Heart right ventricle (tissue), 16 donors: ENCODE measurements at regions not wholly inside any gene's neighbourhood (a gene's known extent, or its start where the extent isn't known, plus 50 kb on each side); places are given as distances from the start of the nearest gene placed in this dataset.
"Not testable (repeated sequence)": the region's sequence is repeated elsewhere in the genome, so short reads cannot be mapped to it uniquely, and the experiment has no call there.

ENCODE experiments used
- ATAC-seq, 8 donors: fragments of 200-7000 bp; cut with Tn5 transposase; one replicate each; pipeline ENCODE4 v1.9.1; 2020; ENCODE audit warnings: mild to moderate bottlenecking in 8 of 8, moderate library complexity in 8 of 8, moderate number of reproducible peaks in 1 of 8
- DNase-seq, 2 donors: peaks; one replicate each; pipeline ENCODE4 v3.0.0-alpha.2; 2020
- H3K27ac ChIP-seq, 10 donors: fragments of 200-600 bp; sonication (generic) in 2 of 10; one replicate each; pipeline versions ENCODE4 v1.5.0 to v1.8.0; 2020 to 2022; ENCODE audit warnings: mild to moderate bottlenecking in 3 of 10
- H3K27me3 ChIP-seq, 7 donors: fragments of 200-600 bp; one replicate each; pipeline ENCODE4 v1.8.0; 2021 to 2022; ENCODE audit warnings: mild to moderate bottlenecking in 2 of 7
- H3K36me3 ChIP-seq, 9 donors: fragments of 200-600 bp; sonication (generic) in 1 of 9; one replicate each; pipeline versions ENCODE4 v1.5.0 to v1.8.0; 2020 to 2022; ENCODE audit warnings: mild to moderate bottlenecking in 2 of 9
- H3K4me1 ChIP-seq, 9 donors: fragments of 200-600 bp; sonication (generic) in 1 of 9; one replicate each; pipeline versions ENCODE4 v1.5.0 to v1.8.0; 2020 to 2022; ENCODE audit warnings: mild to moderate bottlenecking in 4 of 9
- H3K4me3 ChIP-seq, 10 donors: fragments of 200-600 bp; sonication (generic) in 2 of 10; one replicate each; pipeline versions ENCODE4 v1.5.0 to v1.8.0; 2020 to 2022; ENCODE audit warnings: mild to moderate bottlenecking in 7 of 10, moderate library complexity in 2 of 10
- H3K9me3 ChIP-seq, 11 donors: fragments of 200-600 bp in 10 of 11; sonication (generic) in 2 of 11; one replicate each; pipeline versions ENCODE4 v1.5.0 to v1.8.0; 2013 to 2022; ENCODE audit warnings: mild to moderate bottlenecking in 2 of 11, control low read depth in 1 of 11, moderate library complexity in 1 of 11
- CTCF ChIP-seq, 9 donors: fragments of 200-600 bp; sonication (generic) in 2 of 9; IDR thresholded peaks; one replicate each; pipeline versions ENCODE4 v1.5.0 to v1.8.0; 2021 to 2022; ENCODE audit warnings: antibody characterized with exemption in 9 of 9, mild to moderate bottlenecking in 5 of 9, moderate library complexity in 1 of 9
- WGBS, 2 donors: extraction: QIAGEN DNeasy Blood & Tissue Kit; methylation state at CpG; one replicate each; pipeline ENCODE4 v1.1.7; 2013; ENCODE audit warnings: inconsistent platforms in 1 of 2; 5-methylcytosine and 5-hydroxymethylcytosine counted together
- intact Hi-C, 10 donors: fragments of 100-400 bp; cut with DNase I; formaldehyde crosslinking; loops; one replicate each; pipeline versions ENCODE4 v1.11.1 to v1.14.2; 2022
- donor health status: Arrhythmogenic right ventricular cardiomyopathy.
- donor health status: ischemic (EF 13 %, LVEDD 7.1; RV severe dilation, severe dysfunction).
- donor health status: healthy with polysubstance abuse.
- donor health status: DM: no; HTN: yes; CAD: no.
- donor health status: DM: no; HTN: no; CAD: no.
- donor health status: ischemic (EF 25% LVEDD 6.9; RV normal size, moderate dysfunction).
- donor health status: ischemic (EF 25% LVEDD 5.7; RV mildly dilated, moderate dysfunction).
- donor health status: healthy.
- donor health status: DM: yes; HTN: yes; CAD: no.
- donor health status: Ischemic cardiomyopathy.
- donor health status: ischemic (EF 35%, LVEDD 5.7; RV mildly dilated, moderate dysfunction).
- donor health status: nonischemic (EF 11% LVEDD 7.7; RV severe dilation, severe dysfunction).
- donor health status: DM: yes; HTN: yes; CAD: no.
- donor health status: PGD.
- donor health status: ischemic (EF 29% LVEDD 5.4; RV normal size, mild dysfunction).
- donor health status: nonischemic (EF 23%, LVEDD 6.1; RV moderate dilation, normal function).

GRCh38 chr21:31819692-31820091 is 53.1 kb upstream of the HUNK start:
- intact Hi-C loops, H3K36me3 ChIP-seq: not testable (repeated sequence)
- 84 to 86% methylated on average over 6 of the region's 6 CpGs for WGBS, 2 donors

GRCh38 chr21:31814356-31814755 is 58.5 kb upstream of the HUNK start:
- DNase-seq, H3K27me3 ChIP-seq, ATAC-seq, intact Hi-C loops, H3K4me3 ChIP-seq, H3K4me1 ChIP-seq, H3K27ac ChIP-seq, H3K36me3 ChIP-seq: not testable (repeated sequence)
- peaks cover 0 to 12% (median 0%) of the 10 kb centered on the region in 11 donors for H3K9me3 ChIP-seq
- WGBS, 2 donors = 93 to 96% methylated on average over 3 of the region's 3 CpGs

More at GRCh38 chr21:31819692-31820091, 53.1 kb upstream of the HUNK start:
- not testable (repeated sequence) for H3K4me3 ChIP-seq, ATAC-seq, H3K9me3 ChIP-seq, H3K27me3 ChIP-seq, H3K27ac ChIP-seq, H3K4me1 ChIP-seq, DNase-seq

- H3K27me3 ChIP-seq = no peaks in the 10 kb centered on the region
- 90 to 95% methylated on average over 1 of the region's 1 CpG for WGBS, 2 donors
- DNase-seq = no peak
- H3K36me3 ChIP-seq = no peaks in the 10 kb centered on the region
- ATAC-seq = no peak
- H3K4me1 ChIP-seq = no peaks in the 10 kb centered on the region
- H3K4me3 ChIP-seq = no peak overlapping the region
- peaks cover 0 to 12% (median 0%) of the 10 kb centered on the region in 11 donors for H3K9me3 ChIP-seq
- intact Hi-C loops = no loop called here
- no peak overlapping the region for H3K27ac ChIP-seq
- no peak for TF ChIP-seq CTCF (IDR thresholded peaks at IDR 0.05)
Measured at GRCh38 chr21:31813862-31814261, 59.0 kb upstream of the HUNK start.

- no peak overlapping the region for H3K4me3 ChIP-seq
- intact Hi-C loops = no loop called here
- H3K9me3 ChIP-seq = no peaks in the 10 kb centered on the region
- H3K4me1 ChIP-seq = peaks cover 0 to 3% (median 0%) of the 10 kb centered on the region in 9 donors
- H3K36me3 ChIP-seq = no peaks in the 10 kb centered on the region
- no peak overlapping the region for H3K27ac ChIP-seq
- no peak for DNase-seq
- H3K27me3 ChIP-seq = peaks cover 0 to 27% (median 8%) of the 10 kb centered on the region in 7 donors
- no peak for ATAC-seq
- no peak for TF ChIP-seq CTCF (IDR thresholded peaks at IDR 0.05)
- WGBS, 2 donors = 55 to 64% methylated on average over 5 of the region's 5 CpGs
Measured at GRCh38 chr21:31804008-31804394, 68.8 kb upstream of the HUNK start.

- Histone ChIP-seq H3K4me3 (no peak overlapping the region), H3K9me3 (no peaks in the 10 kb centered on the region), H3K27me3 (peaks cover 0 to 27% (median 8%) of the 10 kb centered on the region in 7 donors), H3K27ac (no peak overlapping the region), H3K4me1 (peaks cover 0 to 5% (median 0%) of the 10 kb centered on the region in 9 donors), H3K36me3 (no peaks in the 10 kb centered on the region)
- intact Hi-C loops = no loop called here
- DNase-seq (no peak), ATAC-seq (no peak)
- WGBS, 2 donors = 87 to 89% methylated on average over 20 of the region's 20 CpGs
- TF ChIP-seq CTCF (IDR thresholded peaks at IDR 0.05) = no peak
Measured at GRCh38 chr21:31803039-31804007, 69.5 kb upstream of the HUNK start.
